Ishikawa (cell line): ENCODE measurements at regions not wholly inside any gene's neighbourhood (a gene's known extent, or its start where the extent isn't known, plus 50 kb on each side); places are given as distances from the start of the nearest gene placed in this dataset.

ENCODE experiments used
- CREB1 ChIP-seq: IDR thresholded peaks from 2 replicates; pipeline ENCODE4 v1.6.1; 2012; ENCODE audit warnings: low read depth
- EP300 ChIP-seq: IDR thresholded peaks from 2 replicates; pipeline ENCODE4 v1.6.1; 2012; ENCODE audit warnings: borderline replicate concordance
- FOXM1 ChIP-seq: IDR thresholded peaks from 2 replicates; pipeline ENCODE4 v1.6.1; 2012; ENCODE audit warnings: low read depth, borderline replicate concordance
- REST ChIP-seq: IDR thresholded peaks from 2 replicates; pipeline ENCODE4 v1.6.1; 2012; ENCODE audit warnings: low read depth, mild to moderate bottlenecking
- TAF1 ChIP-seq: IDR thresholded peaks from 2 replicates; pipeline ENCODE4 v1.6.1; 2012; ENCODE audit warnings: low read depth, mild to moderate bottlenecking

- TF ChIP-seq CREB1 = no peak
- TF ChIP-seq EP300 = no peak
- TF ChIP-seq TAF1 = no peak
- no peak for TF ChIP-seq REST
- TF ChIP-seq FOXM1 = no peak
Observed at GRCh38 chr3:56903231-56903782, 101.6 kb upstream of the ARHGEF3 start.
